Liver (tissue), 8 donors: ENCODE measurements at regions not wholly inside any gene's neighbourhood (a gene's known extent, or its start where the extent isn't known, plus 50 kb on each side); places are given as distances from the start of the nearest gene placed in this dataset.

Source experiments
- DNase-seq: peaks from one replicate; pipeline ENCODE4 v3.0.0-alpha.2; 2017; ENCODE audit warnings: low spot score
- H3K27ac ChIP-seq, 2 donors: one replicate each; pipeline ENCODE4 v1.7.0; 2013; ENCODE audit warnings: inconsistent platforms in 2 of 2, low read length in 2 of 2, control low read depth in 1 of 2, low read depth in 1 of 2, mild to moderate bottlenecking in 1 of 2
- H3K27me3 ChIP-seq, 4 donors: one replicate each; pipeline versions ENCODE4 v1.6.1 to v1.7.0; 2013; ENCODE audit warnings: low read length in 3 of 4, inconsistent platforms in 1 of 4, mild to moderate bottlenecking in 1 of 4, moderate library complexity in 1 of 4; ENCODE audit not compliant: control insufficient read depth in 4 of 4, insufficient read depth in 4 of 4
- H3K36me3 ChIP-seq, 4 donors: one replicate each; pipeline versions ENCODE4 v1.6.1 to v1.7.0; 2013; ENCODE audit warnings: low read length in 3 of 4, mild to moderate bottlenecking in 3 of 4, low read depth in 1 of 4, moderate library complexity in 1 of 4; ENCODE audit not compliant: control insufficient read depth in 4 of 4, insufficient read depth in 3 of 4
- H3K4me1 ChIP-seq, 4 donors: one replicate each; pipeline versions ENCODE4 v1.6.1 to v1.7.0; 2013; ENCODE audit warnings: low read length in 3 of 4, mild to moderate bottlenecking in 3 of 4, moderate library complexity in 1 of 4; ENCODE audit not compliant: control insufficient read depth in 4 of 4, insufficient read depth in 4 of 4
- H3K4me3 ChIP-seq, 3 donors: one replicate each; pipeline versions ENCODE4 v1.6.1 to v1.7.0; 2013; ENCODE audit warnings: low read length in 3 of 3, control low read depth in 1 of 3, low read depth in 1 of 3, mild to moderate bottlenecking in 1 of 3
- H3K9ac ChIP-seq, 2 donors: one replicate each; pipeline ENCODE4 v1.7.0; 2013; ENCODE audit warnings: low read length in 2 of 2, mild to moderate bottlenecking in 2 of 2, moderate library complexity in 2 of 2, control low read depth in 1 of 2, low read depth in 1 of 2
- H3K9me3 ChIP-seq, 4 donors: one replicate each; pipeline versions ENCODE4 v1.6.1 to v1.7.0; 2013; ENCODE audit warnings: low read length in 3 of 4; ENCODE audit not compliant: control insufficient read depth in 4 of 4
- ATF3 ChIP-seq: IDR thresholded peaks from 2 replicates; pipeline ENCODE4 v1.6.1; 2016; ENCODE audit warnings: antibody characterized with exemption
- CTCF ChIP-seq: fragments of 150-350 bp; IDR thresholded peaks from 2 replicates; pipeline ENCODE4 v1.5.1; 2017; ENCODE audit warnings: improper control_type of control experiment, low read depth, low read length; ENCODE audit not compliant: missing input control
- EGR1 ChIP-seq, 2 donors: IDR thresholded peaks; 2 replicates each; pipeline ENCODE4 v1.6.1; 2016 to 2018; ENCODE audit warnings: antibody characterized with exemption in 2 of 2, low read depth in 2 of 2
- FOXA1 ChIP-seq: IDR thresholded peaks from 2 replicates; pipeline ENCODE4 v1.6.1; 2016; ENCODE audit warnings: antibody characterized with exemption
- FOXA2 ChIP-seq: IDR thresholded peaks from 2 replicates; pipeline ENCODE4 v1.6.1; 2016; ENCODE audit warnings: antibody characterized with exemption
- GABPA ChIP-seq, 2 donors: IDR thresholded peaks in 1 of 2; conservative IDR thresholded peaks in 1 of 2; 2 replicates each; pipeline ENCODE4 v1.6.1; 2016; ENCODE audit warnings: antibody characterized with exemption in 2 of 2, mild to moderate bottlenecking in 1 of 2, moderate library complexity in 1 of 2
- HNF4A ChIP-seq, 2 donors: conservative IDR thresholded peaks; 2 replicates each; pipeline ENCODE4 v1.6.1; 2016; ENCODE audit warnings: antibody characterized with exemption in 2 of 2, mild to moderate bottlenecking in 2 of 2
- HNF4G ChIP-seq: IDR thresholded peaks from 2 replicates; pipeline ENCODE4 v1.6.1; 2016; ENCODE audit warnings: antibody characterized with exemption
- JUND ChIP-seq, 2 donors: IDR thresholded peaks; 2 replicates each; pipeline ENCODE4 v1.6.1; 2016; ENCODE audit warnings: antibody characterized with exemption in 2 of 2
- MAX ChIP-seq: IDR thresholded peaks from 2 replicates; pipeline ENCODE4 v1.6.1; 2016; ENCODE audit warnings: antibody characterized with exemption
- NR2F2 ChIP-seq: IDR thresholded peaks from 2 replicates; pipeline ENCODE4 v1.6.1; 2016; ENCODE audit warnings: antibody characterized with exemption
- RAD21 ChIP-seq, 2 donors: IDR thresholded peaks; 2 replicates each; pipeline ENCODE4 v1.6.1; 2016; ENCODE audit warnings: antibody characterized with exemption in 2 of 2, mild to moderate bottlenecking in 2 of 2
- RXRA ChIP-seq, 2 donors: IDR thresholded peaks; 2 replicates each; pipeline ENCODE4 v1.6.1; 2017 to 2018; ENCODE audit warnings: antibody characterized with exemption in 2 of 2, mild to moderate bottlenecking in 1 of 2
- SP1 ChIP-seq: IDR thresholded peaks from 2 replicates; pipeline ENCODE4 v1.6.1; 2018; ENCODE audit warnings: antibody characterized with exemption, mild to moderate bottlenecking
- TAF1 ChIP-seq: conservative IDR thresholded peaks from 2 replicates; pipeline ENCODE4 v1.6.1; 2016; ENCODE audit warnings: antibody characterized with exemption, mild to moderate bottlenecking
- YY1 ChIP-seq: IDR thresholded peaks from 2 replicates; pipeline ENCODE4 v1.6.1; 2016; ENCODE audit warnings: antibody characterized with exemption, mild to moderate bottlenecking
- ZBTB33 ChIP-seq: IDR thresholded peaks from 2 replicates; pipeline ENCODE4 v1.6.1; 2016; ENCODE audit warnings: antibody characterized with exemption
- WGBS: extraction: QIAGEN DNeasy Blood & Tissue Kit; methylation state at CpG from one replicate; pipeline ENCODE4 v1.1.7; 2013; 5-methylcytosine and 5-hydroxymethylcytosine counted together
- TF ChIP-seq, protein P1 (sequence below): IDR thresholded peaks from 2 replicates; pipeline ENCODE4 v1.6.1; 2016; ENCODE audit warnings: antibody characterized with exemption, mild to moderate bottlenecking
- donor health status: healthy.
- donor health status: healthy.
- donor health status: healthy.
- donor health status: healthy.
- donor health status: healthy.

DNA sequence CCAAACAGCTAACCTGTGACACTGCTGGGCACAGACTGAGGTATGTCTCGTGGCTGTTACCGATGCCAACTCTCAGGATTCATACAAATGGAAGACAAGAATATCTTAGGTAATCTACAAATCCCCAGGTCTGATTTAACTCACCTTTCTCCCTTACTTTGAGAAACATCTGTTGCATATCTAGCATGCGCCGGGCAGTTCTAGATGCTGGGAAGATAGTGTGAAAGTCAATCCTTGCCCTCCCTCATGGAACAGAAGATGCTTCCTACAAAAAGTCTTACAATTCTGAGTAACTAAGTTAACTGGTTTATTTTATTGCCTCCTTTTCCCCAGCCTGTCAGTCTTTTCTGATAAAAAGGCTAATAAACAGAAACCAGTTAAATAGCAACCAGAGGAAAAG lies 212.2 kb upstream of the FAT1 start:
- DNase-seq = no peak
- H3K9ac ChIP-seq = no peak overlapping the region
- H3K36me3 ChIP-seq = no peaks in the 10 kb centered on the region
- peaks cover 0 to 12% (median under 1%) of the 10 kb centered on the region in 4 donors for H3K4me1 ChIP-seq
- TF ChIP-seq SP1 = no peak
- TF ChIP-seq FOXA2 = no peak
- TF ChIP-seq RXRA (IDR thresholded peaks at IDR 0.05) = no peak
- TF ChIP-seq HNF4G = no peak
- no peak for TF ChIP-seq ATF3
- TF ChIP-seq, protein P1, sequence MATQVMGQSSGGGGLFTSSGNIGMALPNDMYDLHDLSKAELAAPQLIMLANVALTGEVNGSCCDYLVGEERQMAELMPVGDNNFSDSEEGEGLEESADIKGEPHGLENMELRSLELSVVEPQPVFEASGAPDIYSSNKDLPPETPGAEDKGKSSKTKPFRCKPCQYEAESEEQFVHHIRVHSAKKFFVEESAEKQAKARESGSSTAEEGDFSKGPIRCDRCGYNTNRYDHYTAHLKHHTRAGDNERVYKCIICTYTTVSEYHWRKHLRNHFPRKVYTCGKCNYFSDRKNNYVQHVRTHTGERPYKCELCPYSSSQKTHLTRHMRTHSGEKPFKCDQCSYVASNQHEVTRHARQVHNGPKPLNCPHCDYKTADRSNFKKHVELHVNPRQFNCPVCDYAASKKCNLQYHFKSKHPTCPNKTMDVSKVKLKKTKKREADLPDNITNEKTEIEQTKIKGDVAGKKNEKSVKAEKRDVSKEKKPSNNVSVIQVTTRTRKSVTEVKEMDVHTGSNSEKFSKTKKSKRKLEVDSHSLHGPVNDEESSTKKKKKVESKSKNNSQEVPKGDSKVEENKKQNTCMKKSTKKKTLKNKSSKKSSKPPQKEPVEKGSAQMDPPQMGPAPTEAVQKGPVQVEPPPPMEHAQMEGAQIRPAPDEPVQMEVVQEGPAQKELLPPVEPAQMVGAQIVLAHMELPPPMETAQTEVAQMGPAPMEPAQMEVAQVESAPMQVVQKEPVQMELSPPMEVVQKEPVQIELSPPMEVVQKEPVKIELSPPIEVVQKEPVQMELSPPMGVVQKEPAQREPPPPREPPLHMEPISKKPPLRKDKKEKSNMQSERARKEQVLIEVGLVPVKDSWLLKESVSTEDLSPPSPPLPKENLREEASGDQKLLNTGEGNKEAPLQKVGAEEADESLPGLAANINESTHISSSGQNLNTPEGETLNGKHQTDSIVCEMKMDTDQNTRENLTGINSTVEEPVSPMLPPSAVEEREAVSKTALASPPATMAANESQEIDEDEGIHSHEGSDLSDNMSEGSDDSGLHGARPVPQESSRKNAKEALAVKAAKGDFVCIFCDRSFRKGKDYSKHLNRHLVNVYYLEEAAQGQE = no peak
- no peak for TF ChIP-seq JUND (IDR thresholded peaks at IDR 0.05)
- TF ChIP-seq YY1 = no peak
- TF ChIP-seq CTCF = no peak
- no peak for TF ChIP-seq RAD21 (IDR thresholded peaks at IDR 0.05)
- TF ChIP-seq MAX = no peak
- TF ChIP-seq HNF4A (conservative IDR thresholded peaks at IDR 0.05) = no peak
- no peak for TF ChIP-seq NR2F2
- TF ChIP-seq GABPA (IDR thresholded peaks at IDR 0.05 in 1 of 2, conservative IDR thresholded peaks at IDR 0.05 in 1 of 2) = no peak
- no peak for TF ChIP-seq TAF1
- TF ChIP-seq FOXA1 = no peak
- no peak for TF ChIP-seq EGR1 (IDR thresholded peaks at IDR 0.05; ENCODE audit: low read depth in 2 of 2)
- TF ChIP-seq ZBTB33 = no peak
- H3K27me3 ChIP-seq = no peaks in the 10 kb centered on the region
- no peaks in the 10 kb centered on the region for H3K9me3 ChIP-seq
- H3K27ac ChIP-seq = no peak overlapping the region
- WGBS = 92% methylated on average over 4 of the region's 4 CpGs
- no peak overlapping the region for H3K4me3 ChIP-seq
